Prostate gland (tissue), 2 donors: ENCODE measurements at regions not wholly inside any gene's neighbourhood (a gene's known extent, or its start where the extent isn't known, plus 50 kb on each side); places are given as distances from the start of the nearest gene placed in this dataset.

Experiments
- DNase-seq: peaks from one replicate; pipeline ENCODE4 v3.0.0-alpha.2; 2019; ENCODE audit warnings: low spot score
- H3K27ac ChIP-seq, 2 donors: fragments of 200-600 bp; sonication (generic); 2 replicates each; pipeline ENCODE4 v1.5.1; 2017 to 2019
- H3K27me3 ChIP-seq: fragments of 200-600 bp; sonication (generic); replicated peaks from 2 replicates; pipeline ENCODE4 v1.5.1; 2019; ENCODE audit not compliant: insufficient read depth
- H3K36me3 ChIP-seq, 2 donors: fragments of 200-600 bp; sonication (generic); 1 replicate in 1 of 2; 2 replicates in 1 of 2; pipeline versions ENCODE4 v1.5.1 to v1.8.1; 2017 to 2019
- H3K4me1 ChIP-seq: fragments of 200-600 bp; sonication (generic); replicated peaks from 2 replicates; pipeline ENCODE4 v1.5.1; 2019
- H3K4me3 ChIP-seq, 2 donors: fragments of 200-600 bp; sonication (generic); 2 replicates each; pipeline ENCODE4 v1.5.1; 2017 to 2019
- H3K9me3 ChIP-seq: fragments of 200-600 bp; sonication (generic); 2 replicates; pipeline ENCODE4 v1.5.1; 2017
- CTCF ChIP-seq, 4 experiments: fragments of 200-600 bp in 2 of 4; fragments of 450-650 bp in 2 of 4; sonication (generic) in 2 of 4; IDR thresholded peaks; 1 replicate in 3 of 4; 2 replicates in 1 of 4; pipeline ENCODE4 v1.5.1; 2016 to 2019; ENCODE audit warnings: antibody characterized with exemption in 4 of 4, mild to moderate bottlenecking in 2 of 4, moderate library complexity in 2 of 4
- POLR2A ChIP-seq: fragments of 450-650 bp; IDR thresholded peaks from one replicate; pipeline ENCODE4 v1.6.1; 2016; ENCODE audit warnings: antibody characterized with exemption, mild to moderate bottlenecking
- POLR2AphosphoS5 ChIP-seq: sonication (generic); formaldehyde crosslinking; IDR thresholded peaks from one replicate; pipeline ENCODE4 v1.6.1; 2017; ENCODE audit warnings: antibody characterized with exemption
- WGBS: methylation state at CpG from one replicate; pipeline ENCODE4 v1.1.5; 2018; 5-methylcytosine and 5-hydroxymethylcytosine counted together
- intact Hi-C: fragments of 100-400 bp; cut with DNase I; formaldehyde crosslinking; loops from one replicate; pipeline ENCODE4 v1.14.2; 2022

DNA sequence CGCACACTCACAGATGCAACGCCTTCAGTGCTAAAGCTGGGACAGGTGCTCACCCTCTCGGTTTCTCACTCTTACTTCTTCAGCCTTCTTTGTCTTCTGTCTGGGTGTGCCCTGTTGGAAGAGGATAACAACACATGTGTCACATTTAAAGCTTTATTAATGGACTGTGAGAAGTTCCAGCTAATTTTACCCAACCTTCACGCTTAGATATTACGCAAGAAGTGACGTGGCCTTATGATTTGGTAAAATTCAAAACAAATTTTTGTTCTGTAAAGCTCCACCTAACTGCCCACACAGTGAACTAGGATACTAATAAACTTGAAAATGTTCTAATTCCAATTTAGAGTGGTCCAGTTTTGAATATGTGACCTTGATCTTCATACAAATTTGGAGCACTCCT is 66.7 kb upstream of the LRCH1 start:
- H3K4me1 ChIP-seq, result no peaks in the 10 kb centered on the region
- H3K9me3 ChIP-seq, result no peaks in the 10 kb centered on the region
- DNase-seq, result no peak
- no peaks in the 10 kb centered on the region for H3K36me3 ChIP-seq
- intact Hi-C loops, result no loop called here
- H3K27ac ChIP-seq, result no peak overlapping the region
- TF ChIP-seq CTCF (IDR thresholded peaks at IDR 0.05), result no peak
- TF ChIP-seq POLR2AphosphoS5, result no peak
- TF ChIP-seq POLR2A, result no peak
- WGBS, result 68% methylated on average over 6 of the region's 6 CpGs
- no peak overlapping the region for H3K4me3 ChIP-seq
- no peaks in the 10 kb centered on the region for H3K27me3 ChIP-seq

GRCh38 chr13:46484561-46484960 is 68.4 kb upstream of the LRCH1 start:
- 81% methylated on average over 3 of the region's 3 CpGs for WGBS
- Histone ChIP-seq H3K9me3 (no peaks in the 10 kb centered on the region), H3K36me3 (no peaks in the 10 kb centered on the region), H3K27ac (no peak overlapping the region), H3K4me3 (no peak overlapping the region), H3K4me1 (no peaks in the 10 kb centered on the region), H3K27me3 (no peaks in the 10 kb centered on the region)
- intact Hi-C loops, result no loop called here
- no peak for DNase-seq
- no peak for TF ChIP-seq POLR2AphosphoS5
- TF ChIP-seq POLR2A, result no peak
- no peak for TF ChIP-seq CTCF (IDR thresholded peaks at IDR 0.05)

DNA sequence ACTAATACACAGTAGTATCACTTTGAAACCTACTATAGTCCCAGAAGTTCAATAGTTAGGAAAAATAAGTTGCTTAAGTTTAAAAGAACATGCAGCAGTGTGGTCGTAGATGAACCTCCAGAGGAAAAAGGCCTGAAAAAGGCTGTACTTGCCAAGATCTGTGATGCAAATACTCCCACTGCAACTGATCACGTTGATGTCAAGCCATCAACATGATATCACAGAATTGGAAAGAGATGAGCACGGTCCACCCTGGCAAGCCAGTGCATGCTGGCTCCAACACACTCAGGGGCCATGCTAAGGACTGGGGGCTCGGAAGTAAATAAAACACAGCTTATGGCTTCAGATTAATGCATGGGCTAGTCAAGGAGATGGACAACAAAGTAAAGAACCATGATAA is 71.8 kb upstream of the LRCH1 start:
- H3K27ac ChIP-seq, result no peak overlapping the region
- no peak for DNase-seq
- H3K36me3 ChIP-seq, result no peaks in the 10 kb centered on the region
- intact Hi-C loops, result no loop called here
- H3K9me3 ChIP-seq, result no peaks in the 10 kb centered on the region
- H3K4me3 ChIP-seq, result no peak overlapping the region
- no peaks in the 10 kb centered on the region for H3K27me3 ChIP-seq
- WGBS, result 76% methylated on average over 4 of the region's 4 CpGs
- H3K4me1 ChIP-seq, result no peaks in the 10 kb centered on the region
- no peak for TF ChIP-seq POLR2AphosphoS5
- TF ChIP-seq POLR2A, result no peak
- no peak for TF ChIP-seq CTCF (IDR thresholded peaks at IDR 0.05)

GRCh38 chr13:46480131-46480530 is 72.8 kb upstream of the LRCH1 start:
- H3K27ac ChIP-seq, result no peak overlapping the region
- H3K9me3 ChIP-seq, result no peaks in the 10 kb centered on the region
- DNase-seq, result no peak
- WGBS, result 77% methylated on average over 5 of the region's 5 CpGs
- no peaks in the 10 kb centered on the region for H3K4me1 ChIP-seq
- H3K36me3 ChIP-seq, result no peaks in the 10 kb centered on the region
- H3K4me3 ChIP-seq, result no peak overlapping the region
- TF ChIP-seq POLR2AphosphoS5, result no peak
- TF ChIP-seq POLR2A, result no peak
- no peak for TF ChIP-seq CTCF (IDR thresholded peaks at IDR 0.05)
- intact Hi-C loops, result no loop called here
- H3K27me3 ChIP-seq, result no peaks in the 10 kb centered on the region

DNA sequence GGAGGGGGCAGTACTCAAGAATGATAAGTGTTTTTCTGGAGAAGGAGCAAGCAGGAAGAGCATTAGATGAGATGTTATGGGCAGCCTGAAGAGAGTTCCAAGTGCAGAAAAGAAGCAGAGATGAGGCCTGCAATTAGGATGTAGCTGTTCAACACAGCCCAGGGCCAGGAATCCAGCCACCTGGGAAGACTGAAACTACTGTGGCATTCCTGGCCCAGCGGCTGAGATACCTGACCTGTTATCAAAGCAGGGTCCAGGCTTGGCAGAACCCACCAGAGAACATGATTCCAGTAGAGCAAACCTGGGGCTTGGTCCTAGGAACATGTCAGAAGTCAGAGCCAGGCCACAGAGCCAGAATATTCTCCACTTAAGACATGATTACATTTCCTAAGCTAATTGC is 73.3 kb upstream of the LRCH1 start:
- intact Hi-C loops, result no loop called here
- no peaks in the 10 kb centered on the region for H3K27me3 ChIP-seq
- WGBS, result 93% methylated on average over 1 of the region's 1 CpG
- no peaks in the 10 kb centered on the region for H3K9me3 ChIP-seq
- H3K4me1 ChIP-seq, result no peaks in the 10 kb centered on the region
- no peak overlapping the region for H3K27ac ChIP-seq
- DNase-seq, result no peak
- H3K4me3 ChIP-seq, result no peak overlapping the region
- H3K36me3 ChIP-seq, result no peaks in the 10 kb centered on the region
- TF ChIP-seq POLR2A (no peak), CTCF (IDR thresholded peaks at IDR 0.05) (no peak), POLR2AphosphoS5 (no peak)
